Hematopoietic multipotent progenitor cell treated with erythropoietin and hydrocortisone succinate and interleukin-3 and kit ligand, for 6 days (in vitro differentiated cells): ENCODE measurements at regions not wholly inside any gene's neighbourhood (a gene's known extent, or its start where the extent isn't known, plus 50 kb on each side); places are given as distances from the start of the nearest gene placed in this dataset.
"Not testable (repeated sequence)": the region's sequence is repeated elsewhere in the genome, so short reads cannot be mapped to it uniquely, and the experiment has no call there.

Source experiments
- DNase-seq: peaks from one replicate; pipeline ENCODE4 v3.0.0-alpha.2; 2015

GRCh38 chr6:79391480-79391879 is 145.8 kb downstream of the LCA5 start:
- DNase-seq, result no peak

- DNase-seq, result no peak
Measured at GRCh38 chr6:79385893-79386292, 151.3 kb downstream of the LCA5 start.

GRCh38 chr6:79385333-79385732 is 150.9 kb upstream of the HMGN3 start:
- DNase-seq, result no peak

GRCh38 chr6:79384845-79385244 is 150.4 kb upstream of the HMGN3 start:
- DNase-seq, result no peak

GRCh38 chr6:79378957-79379356 is 144.5 kb upstream of the HMGN3 start:
- DNase-seq, result no peak

GRCh38 chr6:79377888-79378348 is 143.4 kb upstream of the HMGN3 start:
- DNase-seq, result no peak

- DNase-seq, result no peak
Measured at GRCh38 chr6:79377047-79377446, 142.6 kb upstream of the HMGN3 start.

- DNase-seq, result no peak
Measured at GRCh38 chr6:79375635-79376337, 141.3 kb upstream of the HMGN3 start.

- DNase-seq, result no peak
Measured at GRCh38 chr6:79374308-79374707, 139.8 kb upstream of the HMGN3 start.

- DNase-seq, result no peak
Measured at GRCh38 chr6:79373880-79374279, 139.4 kb upstream of the HMGN3 start.

- DNase-seq, result no peak
Measured at GRCh38 chr6:79373246-79373645, 138.8 kb upstream of the HMGN3 start.

GRCh38 chr6:79372757-79373156 is 138.3 kb upstream of the HMGN3 start:
- DNase-seq, result no peak

GRCh38 chr6:79369026-79369425 is 134.5 kb upstream of the HMGN3 start:
- DNase-seq, result no peak

GRCh38 chr6:79363441-79363840 is 129.0 kb upstream of the HMGN3 start:
- not testable (repeated sequence) for DNase-seq

- DNase-seq, result not testable (repeated sequence)
Measured at GRCh38 chr6:79361074-79361473, 126.6 kb upstream of the HMGN3 start.

GRCh38 chr6:79353226-79353625 is 118.7 kb upstream of the HMGN3 start:
- DNase-seq, result no peak

GRCh38 chr6:79338493-79338892 is 104.0 kb upstream of the HMGN3 start:
- DNase-seq, result no peak

GRCh38 chr6:79335133-79335674 is 100.7 kb upstream of the HMGN3 start:
- DNase-seq, result no peak

- no peak for DNase-seq
Measured at GRCh38 chr6:79334674-79335073, 100.2 kb upstream of the HMGN3 start.

GRCh38 chr6:79330704-79331103 is 96.2 kb upstream of the HMGN3 start:
- no peak for DNase-seq

- DNase-seq, result peak; percentile 1
Measured at GRCh38 chr6:79313254-79313653, 78.8 kb upstream of the HMGN3 start.

GRCh38 chr6:79307321-79308036 is 73.0 kb upstream of the HMGN3 start:
- no peak for DNase-seq

- DNase-seq, result no peak
Measured at GRCh38 chr6:79305020-79305419, 70.5 kb upstream of the HMGN3 start.

- no peak for DNase-seq
Measured at GRCh38 chr6:79302341-79302740, 67.9 kb upstream of the HMGN3 start.
